ENCODE measurements at regions not wholly inside any gene's neighbourhood (a gene's known extent, or its start where the extent isn't known, plus 50 kb on each side); places are given as distances from the start of the nearest gene placed in this dataset.
"Not testable (repeated sequence)": the region's sequence is repeated elsewhere in the genome, so short reads cannot be mapped to it uniquely, and the experiment has no call there.

DNA sequence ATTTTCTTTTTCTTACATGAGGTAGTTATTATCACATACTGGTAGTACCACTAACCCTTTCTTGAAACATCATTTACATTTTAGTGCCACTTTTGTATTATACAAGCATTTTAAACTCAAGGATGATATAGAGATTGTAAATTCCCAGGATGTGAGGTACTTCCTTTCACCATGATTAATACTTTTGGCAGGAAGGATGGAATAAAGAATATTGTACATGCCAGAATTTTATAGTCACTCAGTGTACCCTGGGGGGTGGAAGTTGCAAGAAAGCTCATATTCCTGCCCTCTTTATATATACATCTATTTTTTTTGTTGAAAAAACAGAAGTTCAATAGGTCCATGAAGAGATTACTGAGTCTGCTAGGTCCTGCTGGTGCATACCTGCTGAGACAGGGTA, 141.0 kb upstream of the PLSCR5 start:
- intact Hi-C loops (cut with DNase I): no loop called here
- ATAC-seq: no peak
- no peak for DNase-seq

GRCh38 chr3:146739203-146739671, 134.1 kb upstream of the PLSCR5 start:
- intact Hi-C loops (cut with DNase I): no loop called here
- DNase-seq (no peak), ATAC-seq (no peak)

DNA sequence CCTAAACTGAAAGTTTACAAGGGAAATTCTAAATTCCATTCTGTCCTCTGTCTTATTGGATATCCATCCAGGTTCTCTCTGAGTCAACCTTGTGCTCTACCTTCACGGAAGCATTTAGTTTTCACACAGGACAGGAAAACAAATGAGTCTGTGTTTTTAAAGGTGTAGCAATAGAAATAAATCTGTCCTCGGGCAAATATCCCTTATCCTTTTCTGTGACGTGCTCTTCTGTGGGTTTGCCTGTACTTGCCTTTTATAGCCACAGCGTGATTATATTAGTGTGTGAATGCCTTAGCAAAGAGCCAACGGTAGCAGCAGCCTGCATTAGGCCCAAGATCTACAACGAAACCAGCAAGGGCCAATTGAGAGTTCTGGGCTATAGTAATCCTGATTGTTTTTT, 127.2 kb upstream of the PLSCR5 start:
- intact Hi-C loops (cut with DNase I): no loop called here
- DNase-seq: no peak
- no peak for ATAC-seq

- DNase-seq (no peak), ATAC-seq (no peak)
- intact Hi-C loops (cut with DNase I): no loop called here
Observed at GRCh38 chr3:146715170-146715569, 110.0 kb upstream of the PLSCR5 start.

DNA sequence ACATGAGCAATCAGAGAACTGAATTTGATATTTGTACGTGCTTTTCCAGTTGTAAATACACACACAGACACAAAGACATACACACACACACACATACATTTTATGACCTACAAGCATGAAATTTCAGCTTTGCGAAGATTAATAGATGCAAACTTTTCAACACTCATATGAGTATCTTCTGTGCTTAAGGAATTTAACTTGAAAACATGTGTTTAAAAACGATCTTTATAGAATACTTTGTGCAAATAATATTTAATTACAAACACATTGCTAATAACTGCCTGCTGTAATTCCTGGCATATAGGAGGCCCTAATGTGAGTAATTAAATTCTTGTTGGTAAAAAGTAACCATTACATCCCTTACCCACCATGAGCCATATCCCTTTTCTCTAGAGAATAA, 107.7 kb upstream of the PLSCR5 start:
- no peak for DNase-seq
- intact Hi-C loops (cut with DNase I): no loop called here
- ATAC-seq: no peak

DNA sequence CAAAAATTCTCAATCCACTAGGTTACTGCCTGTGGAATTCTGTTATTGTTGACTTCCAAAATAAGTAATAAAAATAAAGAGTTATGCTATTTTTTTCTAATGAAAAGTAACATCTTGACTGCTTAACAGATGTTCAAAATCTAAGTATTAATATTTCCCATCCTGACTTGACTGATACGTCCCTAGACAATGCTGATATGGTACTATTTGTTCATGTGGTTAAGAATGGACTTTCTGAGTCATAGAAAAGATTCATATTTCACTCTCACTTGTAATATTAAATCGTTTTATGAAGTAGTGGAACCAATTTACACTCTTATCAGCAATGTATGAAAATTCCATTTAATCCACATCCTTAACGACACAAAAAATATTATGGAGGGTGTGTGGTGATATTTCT, 104.8 kb upstream of the PLSCR5 start:
- intact Hi-C loops (cut with DNase I): no loop called here
- no peak for DNase-seq
- ATAC-seq: no peak

DNA sequence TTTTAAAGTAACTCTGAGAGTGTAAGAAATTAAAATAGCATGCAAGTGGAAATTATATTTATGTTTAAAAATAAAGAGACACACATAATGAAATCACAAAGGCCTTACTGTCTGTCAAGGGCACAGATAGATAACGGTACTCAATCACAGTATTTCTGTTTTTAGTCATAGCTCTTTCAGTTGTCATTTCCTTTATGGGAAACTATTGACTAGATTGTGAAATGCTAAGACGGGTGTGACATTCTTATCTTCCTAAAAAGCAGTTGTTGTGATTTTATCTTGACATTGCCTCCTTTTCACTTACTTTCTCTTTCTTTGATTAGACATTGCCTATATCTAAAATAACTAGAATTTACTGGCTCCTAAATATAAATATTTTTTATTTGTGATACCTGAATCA, 100.1 kb upstream of the PLSCR5 start:
- no peak for DNase-seq
- ATAC-seq: no peak
- intact Hi-C loops (cut with DNase I): no loop called here

DNA sequence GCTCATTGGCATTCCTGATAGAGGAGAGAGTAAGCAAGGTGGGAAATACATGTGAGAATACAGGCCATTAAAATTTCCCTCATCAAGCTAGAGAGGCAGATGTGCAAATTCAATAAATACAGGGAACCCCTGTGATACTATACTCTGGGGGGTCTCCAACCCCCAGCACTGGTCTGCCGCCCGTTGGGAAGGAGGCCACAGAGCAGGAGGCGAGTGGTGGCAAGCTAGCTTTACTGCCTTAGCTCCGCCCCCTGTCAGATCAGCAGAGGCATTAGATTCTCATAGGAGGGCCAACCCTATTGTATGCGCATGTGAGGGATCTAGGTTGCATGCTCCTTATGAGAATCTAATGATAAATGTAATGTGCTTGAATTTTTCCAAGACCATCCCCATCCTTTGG, 97.1 kb upstream of the PLSCR5 start:
- intact Hi-C loops (cut with DNase I): no loop called here
- DNase-seq: no peak
- no peak for ATAC-seq

- DNase-seq (no peak), ATAC-seq (no peak)
- intact Hi-C loops (cut with DNase I): no loop called here
Observed at GRCh38 chr3:146701246-146701645, 96.1 kb upstream of the PLSCR5 start.

DNA sequence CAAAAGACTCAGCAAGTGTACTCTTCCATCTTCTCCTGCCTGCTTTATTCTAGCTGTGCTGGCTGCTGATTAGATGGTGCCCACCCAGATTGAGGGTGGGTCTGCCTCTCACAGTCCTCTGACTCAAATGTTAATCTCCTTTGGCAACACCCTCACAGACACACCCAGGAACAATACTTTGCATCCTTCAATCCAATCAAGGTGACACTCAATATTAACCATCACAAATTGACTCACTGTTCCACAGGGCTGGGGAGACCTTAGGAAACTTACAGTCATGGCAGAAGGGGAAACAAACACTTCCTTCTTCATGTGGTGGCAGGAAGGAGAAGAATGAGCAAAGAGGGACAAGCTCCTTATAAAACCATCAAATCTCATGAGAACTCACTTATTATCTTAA, 94.9 kb upstream of the PLSCR5 start:
- intact Hi-C loops (cut with DNase I); DNase-seq; ATAC-seq: not testable (repeated sequence)

- no peak for ATAC-seq
- DNase-seq: no peak
- intact Hi-C loops (cut with DNase I): no loop called here
Observed at GRCh38 chr3:146692254-146692653, 87.1 kb upstream of the PLSCR5 start.

DNA sequence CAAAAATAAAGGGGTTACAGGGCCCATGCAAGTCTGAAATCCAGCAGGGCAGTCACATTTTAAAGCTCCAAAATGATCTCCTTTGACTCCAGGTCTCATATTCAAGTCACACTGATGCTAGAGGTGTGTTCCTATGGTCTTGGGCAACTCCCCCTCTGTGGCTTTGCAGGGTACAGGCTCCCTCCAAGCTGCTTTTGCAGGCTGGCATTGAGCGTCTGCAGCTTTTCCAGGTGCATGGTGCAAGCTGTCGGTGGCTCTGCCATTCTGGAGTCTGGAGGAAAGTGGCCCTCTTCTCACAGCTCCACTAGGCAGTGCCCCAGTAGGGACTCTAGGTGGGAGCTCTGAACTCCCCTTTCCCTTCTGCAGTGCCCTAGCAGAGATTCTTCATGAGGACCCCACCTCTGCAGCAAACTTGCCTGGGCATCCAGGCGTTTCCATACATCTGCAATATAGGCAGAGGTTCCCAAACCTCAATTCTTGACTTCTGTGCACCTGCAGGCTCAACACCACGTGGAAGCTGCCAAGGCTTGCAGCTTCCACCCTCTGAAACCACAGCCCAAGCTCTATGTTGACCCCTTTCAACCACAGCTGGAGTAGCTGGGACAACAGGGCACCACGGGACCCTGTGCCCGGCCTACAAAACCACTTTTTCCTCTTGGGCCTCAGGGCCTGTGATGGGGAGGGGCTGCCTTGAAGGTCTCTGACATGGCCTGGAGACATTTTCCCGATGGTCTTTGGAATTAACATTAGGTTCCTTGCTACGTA, 80.1 kb upstream of the PLSCR5 start:
- ATAC-seq (no peak), DNase-seq (no peak)
- intact Hi-C loops (cut with DNase I): no loop called here

- intact Hi-C loops (cut with DNase I): no loop called here
- DNase-seq (no peak), ATAC-seq (no peak)
Observed at GRCh38 chr3:146682171-146682570, 77.0 kb upstream of the PLSCR5 start.

GRCh38 chr3:146680617-146681016, 75.5 kb upstream of the PLSCR5 start:
- intact Hi-C loops (cut with DNase I): no loop called here
- no peak for DNase-seq
- no peak for ATAC-seq

GRCh38 chr3:146679995-146680394, 74.8 kb upstream of the PLSCR5 start:
- intact Hi-C loops (cut with DNase I): no loop called here
- DNase-seq: no peak
- ATAC-seq: no peak

DNA sequence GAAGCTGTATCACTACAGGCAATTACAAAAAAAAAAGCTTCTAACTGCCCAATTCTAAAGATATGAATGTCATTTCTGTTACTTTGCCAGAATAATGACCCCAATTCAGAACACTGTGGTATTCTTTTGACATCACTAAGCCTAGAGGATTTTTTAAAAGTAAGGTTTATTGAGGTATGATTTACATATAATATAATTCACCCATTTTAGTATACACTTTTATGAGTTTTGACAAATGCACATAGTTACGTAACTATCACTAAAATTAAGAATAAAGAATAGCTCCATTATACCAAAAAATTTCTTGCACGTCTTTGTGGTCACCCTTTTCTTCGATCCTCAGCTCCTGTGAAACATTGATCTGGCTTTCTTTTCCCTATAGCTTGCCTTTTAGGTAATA, 74.0 kb upstream of the PLSCR5 start:
- ATAC-seq: no peak
- DNase-seq: no peak
- intact Hi-C loops (cut with DNase I): no loop called here

GRCh38 chr3:146672941-146673340, 67.8 kb upstream of the PLSCR5 start:
- intact Hi-C loops (cut with DNase I): no loop called here
- no peak for DNase-seq
- no peak for ATAC-seq

DNA sequence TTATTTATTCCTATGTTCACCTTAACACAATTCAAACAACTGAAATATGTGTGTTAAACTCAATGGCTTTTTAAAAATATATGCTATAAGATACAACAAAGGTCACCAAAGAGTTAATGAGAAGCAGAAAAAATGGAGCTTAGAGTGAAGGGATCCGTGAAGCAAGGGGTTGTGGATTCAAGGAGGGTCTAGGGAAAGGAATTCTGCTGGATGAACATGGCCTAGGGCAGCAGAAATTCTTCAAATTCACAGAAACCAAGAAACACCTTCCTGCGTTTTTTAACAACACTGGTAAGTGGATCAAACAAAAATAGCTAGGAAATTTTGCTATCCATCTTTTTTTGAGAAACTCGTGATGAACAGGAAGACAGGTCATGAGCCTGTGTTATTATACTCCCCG, 59.3 kb upstream of the PLSCR5 start:
- DNase-seq (no peak), ATAC-seq (no peak)
- intact Hi-C loops (cut with DNase I): no loop called here

DNA sequence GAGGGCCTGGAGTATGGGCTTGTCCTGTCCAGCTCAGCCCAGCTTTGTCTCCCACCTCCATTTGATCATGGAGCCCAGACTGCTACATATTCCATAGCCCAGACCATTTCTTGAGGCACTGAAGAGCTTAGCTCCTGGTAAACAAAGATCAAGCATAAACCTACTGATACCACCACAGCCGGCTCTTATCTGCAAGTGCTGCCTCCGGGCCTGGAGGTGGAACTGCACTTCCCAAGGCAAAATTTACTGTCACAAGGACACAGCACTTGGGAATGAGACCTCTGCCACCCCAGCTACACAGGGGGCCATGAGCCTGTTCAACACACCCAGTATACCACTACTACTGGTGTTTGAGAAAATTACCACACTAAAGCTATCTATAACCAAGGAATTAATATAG, 53.7 kb upstream of the PLSCR5 start:
- ATAC-seq: no peak
- intact Hi-C loops (cut with DNase I): no loop called here
- DNase-seq: no peak

DNA sequence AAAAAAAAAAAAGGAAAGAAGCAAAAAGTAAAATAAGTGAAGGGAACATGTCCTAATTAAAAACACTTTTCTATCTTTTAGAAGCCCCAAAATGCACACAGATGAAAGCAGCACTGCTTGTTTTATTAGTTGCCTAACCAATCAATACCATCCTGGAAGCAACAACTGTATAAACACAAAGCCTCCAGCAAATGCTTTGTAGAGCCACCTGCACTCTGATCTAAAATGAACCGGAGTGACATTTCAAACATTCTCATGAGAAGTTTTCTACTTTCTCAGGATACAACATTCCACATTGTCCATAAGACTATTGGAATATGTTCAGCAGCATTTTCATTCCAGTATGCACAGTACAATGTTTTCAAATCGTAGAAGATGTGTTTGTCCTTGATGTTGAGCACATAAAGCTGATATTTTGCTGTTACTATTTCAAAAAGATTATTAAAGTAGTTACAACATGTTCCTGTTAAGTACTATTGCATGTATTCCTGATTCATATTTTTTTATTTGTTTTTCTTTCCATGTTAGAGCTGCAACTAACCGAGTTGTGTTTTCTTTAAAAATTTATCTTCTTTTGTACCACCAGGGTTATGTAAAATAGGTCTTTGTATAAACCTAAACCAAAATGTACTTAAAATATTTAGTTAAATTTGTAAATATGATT, 50.3 kb upstream of the PLSCR5 start:
- no peak for DNase-seq
- intact Hi-C loops (cut with DNase I): no loop called here
- ATAC-seq: no peak

Data from left cardiac atrium (tissue), 4 donors.